ENCODE measurements at regions not wholly inside any gene's neighbourhood (a gene's known extent, or its start where the extent isn't known, plus 50 kb on each side); places are given as distances from the start of the nearest gene placed in this dataset.
A peak's percentile ranks its signal among the peaks of the same experiment; 100 is the strongest.

DNA sequence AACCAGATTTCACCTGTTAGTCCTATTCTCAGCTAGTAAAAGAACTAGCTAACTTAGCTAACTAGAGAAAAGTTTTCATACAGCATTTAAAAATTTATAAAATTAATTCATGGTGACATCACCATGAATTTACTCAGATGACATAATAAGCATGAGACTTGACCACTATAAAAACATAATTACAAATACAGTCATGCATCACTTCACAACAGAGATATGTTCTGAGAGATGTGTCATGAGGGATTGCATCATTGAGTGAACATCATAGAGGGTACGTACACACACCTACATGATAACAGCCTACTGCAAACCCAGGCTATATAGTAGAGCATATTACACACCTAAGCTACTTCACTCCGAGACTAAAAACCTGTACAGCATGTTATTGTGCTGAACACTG lies 481.3 kb upstream of the CHAC2 start (continued):
- TF ChIP-seq ZNF292 (tag by site-specific recombination; IDR thresholded peaks at IDR 0.05; ENCODE audit: borderline replicate concordance, low read depth) = no peak
- TF ChIP-seq ZNF10 (tag by site-specific recombination; IDR thresholded peaks at IDR 0.05) = no peak
- TF ChIP-seq ZNF112 (tag by site-specific recombination; IDR thresholded peaks at IDR 0.05) = no peak
- no peak for TF ChIP-seq ZNF596 (tag by site-specific recombination; IDR thresholded peaks at IDR 0.05)
- TF ChIP-seq ZNF155 (tag by site-specific recombination; IDR thresholded peaks at IDR 0.05) = no peak
- TF ChIP-seq, protein P1, sequence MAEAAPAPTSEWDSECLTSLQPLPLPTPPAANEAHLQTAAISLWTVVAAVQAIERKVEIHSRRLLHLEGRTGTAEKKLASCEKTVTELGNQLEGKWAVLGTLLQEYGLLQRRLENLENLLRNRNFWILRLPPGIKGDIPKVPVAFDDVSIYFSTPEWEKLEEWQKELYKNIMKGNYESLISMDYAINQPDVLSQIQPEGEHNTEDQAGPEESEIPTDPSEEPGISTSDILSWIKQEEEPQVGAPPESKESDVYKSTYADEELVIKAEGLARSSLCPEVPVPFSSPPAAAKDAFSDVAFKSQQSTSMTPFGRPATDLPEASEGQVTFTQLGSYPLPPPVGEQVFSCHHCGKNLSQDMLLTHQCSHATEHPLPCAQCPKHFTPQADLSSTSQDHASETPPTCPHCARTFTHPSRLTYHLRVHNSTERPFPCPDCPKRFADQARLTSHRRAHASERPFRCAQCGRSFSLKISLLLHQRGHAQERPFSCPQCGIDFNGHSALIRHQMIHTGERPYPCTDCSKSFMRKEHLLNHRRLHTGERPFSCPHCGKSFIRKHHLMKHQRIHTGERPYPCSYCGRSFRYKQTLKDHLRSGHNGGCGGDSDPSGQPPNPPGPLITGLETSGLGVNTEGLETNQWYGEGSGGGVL (tag by site-specific recombination; IDR thresholded peaks at IDR 0.05) = no peak
- no peak for TF ChIP-seq ZNF184 (tag by site-specific recombination; IDR thresholded peaks at IDR 0.05)
- no peak for TF ChIP-seq PBX3 (CRISPR knock-in tag; IDR thresholded peaks at IDR 0.05)
- TF ChIP-seq AEBP2 (tag by site-specific recombination; IDR thresholded peaks at IDR 0.05; ENCODE audit: borderline replicate concordance) = no peak
- TF ChIP-seq ZNF394 (tag by site-specific recombination; IDR thresholded peaks at IDR 0.05; ENCODE audit: borderline replicate concordance) = no peak
- no peak for TF ChIP-seq ZNF24 (tag by site-specific recombination; IDR thresholded peaks at IDR 0.05)
- no peak for TF ChIP-seq KLF8 (tag by site-specific recombination; IDR thresholded peaks at IDR 0.05)
- TF ChIP-seq, protein P2, sequence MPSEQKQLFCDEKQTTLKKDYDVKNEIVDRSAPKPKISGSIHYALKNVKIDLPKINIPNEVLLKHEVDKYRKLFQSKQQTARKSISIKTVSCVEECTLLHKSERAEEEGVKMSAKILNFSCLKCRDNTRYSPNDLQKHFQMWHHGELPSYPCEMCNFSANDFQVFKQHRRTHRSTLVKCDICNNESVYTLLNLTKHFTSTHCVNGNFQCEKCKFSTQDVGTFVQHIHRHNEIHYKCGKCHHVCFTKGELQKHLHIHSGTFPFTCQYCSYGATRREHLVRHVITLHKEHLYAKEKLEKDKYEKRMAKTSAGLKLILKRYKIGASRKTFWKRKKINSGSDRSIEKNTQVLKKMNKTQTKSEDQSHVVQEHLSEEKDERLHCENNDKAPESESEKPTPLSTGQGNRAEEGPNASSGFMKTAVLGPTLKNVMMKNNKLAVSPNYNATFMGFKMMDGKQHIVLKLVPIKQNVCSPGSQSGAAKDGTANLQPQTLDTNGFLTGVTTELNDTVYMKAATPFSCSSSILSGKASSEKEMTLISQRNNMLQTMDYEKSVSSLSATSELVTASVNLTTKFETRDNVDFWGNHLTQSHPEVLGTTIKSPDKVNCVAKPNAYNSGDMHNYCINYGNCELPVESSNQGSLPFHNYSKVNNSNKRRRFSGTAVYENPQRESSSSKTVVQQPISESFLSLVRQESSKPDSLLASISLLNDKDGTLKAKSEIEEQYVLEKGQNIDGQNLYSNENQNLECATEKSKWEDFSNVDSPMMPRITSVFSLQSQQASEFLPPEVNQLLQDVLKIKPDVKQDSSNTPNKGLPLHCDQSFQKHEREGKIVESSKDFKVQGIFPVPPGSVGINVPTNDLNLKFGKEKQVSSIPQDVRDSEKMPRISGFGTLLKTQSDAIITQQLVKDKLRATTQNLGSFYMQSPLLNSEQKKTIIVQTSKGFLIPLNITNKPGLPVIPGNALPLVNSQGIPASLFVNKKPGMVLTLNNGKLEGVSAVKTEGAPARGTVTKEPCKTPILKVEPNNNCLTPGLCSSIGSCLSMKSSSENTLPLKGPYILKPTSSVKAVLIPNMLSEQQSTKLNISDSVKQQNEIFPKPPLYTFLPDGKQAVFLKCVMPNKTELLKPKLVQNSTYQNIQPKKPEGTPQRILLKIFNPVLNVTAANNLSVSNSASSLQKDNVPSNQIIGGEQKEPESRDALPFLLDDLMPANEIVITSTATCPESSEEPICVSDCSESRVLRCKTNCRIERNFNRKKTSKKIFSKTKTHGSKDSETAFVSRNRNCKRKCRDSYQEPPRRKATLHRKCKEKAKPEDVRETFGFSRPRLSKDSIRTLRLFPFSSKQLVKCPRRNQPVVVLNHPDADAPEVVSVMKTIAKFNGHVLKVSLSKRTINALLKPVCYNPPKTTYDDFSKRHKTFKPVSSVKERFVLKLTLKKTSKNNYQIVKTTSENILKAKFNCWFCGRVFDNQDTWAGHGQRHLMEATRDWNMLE (tag by site-specific recombination; conservative IDR thresholded peaks at IDR 0.05; ENCODE audit: low read depth) = no peak
- no peak for TF ChIP-seq HOXC10 (CRISPR knock-in tag; IDR thresholded peaks at IDR 0.05)
- TF ChIP-seq ZNF560 (tag by site-specific recombination; IDR thresholded peaks at IDR 0.05; ENCODE audit: borderline replicate concordance) = no peak
- no peak for TF ChIP-seq ZNF600 (tag by site-specific recombination; IDR thresholded peaks at IDR 0.05)
- no peak for TF ChIP-seq KLF16 (tag by site-specific recombination; IDR thresholded peaks at IDR 0.05)
- TF ChIP-seq ZNF623 (tag by site-specific recombination; IDR thresholded peaks at IDR 0.05) = no peak
- no peak for TF ChIP-seq ZFP37 (tag by site-specific recombination; IDR thresholded peaks at IDR 0.05)
- TF ChIP-seq ZNF366 (tag by site-specific recombination; conservative IDR thresholded peaks at IDR 0.05) = peak; percentile 38; the same call in 1 of the 2 replicates
- TF ChIP-seq ZNF221 (tag by site-specific recombination; IDR thresholded peaks at IDR 0.05; ENCODE audit: borderline replicate concordance) = no peak
- no peak for TF ChIP-seq EGR2 (tag by site-specific recombination; IDR thresholded peaks at IDR 0.05; ENCODE audit: low read depth)
- TF ChIP-seq ZNF843 (tag by site-specific recombination; IDR thresholded peaks at IDR 0.05) = no peak
- no peak for TF ChIP-seq ZNF121 (tag by site-specific recombination; IDR thresholded peaks at IDR 0.05)
